ENCODE measurements at regions not wholly inside any gene's neighbourhood (a gene's known extent, or its start where the extent isn't known, plus 50 kb on each side); places are given as distances from the start of the nearest gene placed in this dataset.

DNA sequence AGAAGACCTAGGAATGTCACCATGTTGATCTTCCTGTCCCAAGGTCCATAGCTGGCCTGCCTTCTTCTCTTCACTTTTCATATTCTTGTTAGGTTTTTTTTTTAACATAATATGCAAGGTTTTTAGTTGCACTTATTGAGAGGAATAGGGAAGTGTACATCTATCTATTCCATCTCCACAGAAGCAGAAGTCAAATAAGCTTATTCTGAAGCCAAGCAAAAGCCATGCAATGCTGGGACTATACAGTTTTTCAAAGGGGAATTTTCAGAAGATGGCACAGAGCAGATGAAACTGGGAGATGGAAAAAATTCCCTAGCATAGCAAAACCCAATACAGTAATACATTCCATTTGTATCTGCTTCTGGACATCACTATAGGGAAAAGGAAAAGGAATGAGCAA lies 447.6 kb downstream of the GADD45G start:
- Histone ChIP-seq H3K27ac (no peak overlapping the region), H3K36me3 (no peaks in the 10 kb centered on the region), H3K4me1 (no peaks in the 10 kb centered on the region), H3K27me3 (no peaks in the 10 kb centered on the region), H3K9ac (ENCODE audit: low read depth in 2 of 2, low read length in 2 of 2) (no peak overlapping the region), H3K4me3 (no peak overlapping the region), H3K9me3 (no peaks in the 10 kb centered on the region)
- TF ChIP-seq, protein P1, sequence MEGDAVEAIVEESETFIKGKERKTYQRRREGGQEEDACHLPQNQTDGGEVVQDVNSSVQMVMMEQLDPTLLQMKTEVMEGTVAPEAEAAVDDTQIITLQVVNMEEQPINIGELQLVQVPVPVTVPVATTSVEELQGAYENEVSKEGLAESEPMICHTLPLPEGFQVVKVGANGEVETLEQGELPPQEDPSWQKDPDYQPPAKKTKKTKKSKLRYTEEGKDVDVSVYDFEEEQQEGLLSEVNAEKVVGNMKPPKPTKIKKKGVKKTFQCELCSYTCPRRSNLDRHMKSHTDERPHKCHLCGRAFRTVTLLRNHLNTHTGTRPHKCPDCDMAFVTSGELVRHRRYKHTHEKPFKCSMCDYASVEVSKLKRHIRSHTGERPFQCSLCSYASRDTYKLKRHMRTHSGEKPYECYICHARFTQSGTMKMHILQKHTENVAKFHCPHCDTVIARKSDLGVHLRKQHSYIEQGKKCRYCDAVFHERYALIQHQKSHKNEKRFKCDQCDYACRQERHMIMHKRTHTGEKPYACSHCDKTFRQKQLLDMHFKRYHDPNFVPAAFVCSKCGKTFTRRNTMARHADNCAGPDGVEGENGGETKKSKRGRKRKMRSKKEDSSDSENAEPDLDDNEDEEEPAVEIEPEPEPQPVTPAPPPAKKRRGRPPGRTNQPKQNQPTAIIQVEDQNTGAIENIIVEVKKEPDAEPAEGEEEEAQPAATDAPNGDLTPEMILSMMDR (IDR thresholded peaks at IDR 0.05) = no peak
- intact Hi-C loops (cut with DNase I) = no loop called here
- no peak for DNase-seq

DNA sequence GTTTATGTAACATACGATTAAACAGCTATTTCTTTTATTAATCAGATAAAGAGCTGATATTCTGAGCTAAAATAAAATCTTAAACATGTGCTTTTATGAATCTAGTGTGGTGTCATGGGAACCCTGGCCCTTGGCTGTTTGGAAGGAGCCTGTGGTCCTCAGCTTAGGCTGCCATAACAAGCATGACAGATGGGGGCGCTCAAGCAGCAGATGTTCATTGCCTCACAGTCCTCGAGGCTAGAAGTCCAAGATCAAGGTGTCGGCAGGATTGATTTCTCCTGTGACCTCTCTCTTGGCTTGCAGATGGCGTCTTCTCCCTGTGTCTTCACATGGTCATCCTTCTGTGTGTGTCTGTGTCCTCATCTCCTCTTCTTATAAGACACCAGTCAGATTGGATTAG lies 448.2 kb downstream of the GADD45G start:
- Histone ChIP-seq H3K9me3 (no peaks in the 10 kb centered on the region), H3K4me3 (no peak overlapping the region), H3K36me3 (no peaks in the 10 kb centered on the region), H3K4me1 (no peaks in the 10 kb centered on the region), H3K27me3 (no peaks in the 10 kb centered on the region), H3K27ac (no peak overlapping the region), H3K9ac (ENCODE audit: low read depth in 2 of 2, low read length in 2 of 2) (no peak overlapping the region)
- TF ChIP-seq, protein P1 (IDR thresholded peaks at IDR 0.05) = no peak
- no peak for DNase-seq
- intact Hi-C loops (cut with DNase I) = no loop called here

DNA sequence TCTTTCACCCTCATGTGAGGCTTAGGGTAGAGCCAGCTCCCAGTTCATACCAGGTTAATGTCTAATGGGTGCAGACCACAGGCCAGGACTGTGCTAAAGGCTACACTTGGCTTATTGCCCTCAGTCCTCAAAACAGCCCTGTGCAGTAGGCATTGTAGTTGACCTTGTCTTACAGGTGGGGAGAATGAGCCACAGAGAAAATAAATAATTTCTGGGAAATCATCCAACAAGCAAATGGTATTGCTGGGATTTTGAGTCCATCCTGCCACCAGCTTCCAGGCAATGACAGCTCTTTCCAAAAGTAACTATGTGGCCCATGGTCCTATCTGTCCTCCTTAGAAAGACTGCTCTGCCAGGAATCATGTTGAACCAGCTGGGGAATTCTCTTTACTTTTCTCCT lies 450.0 kb downstream of the GADD45G start:
- no peaks in the 10 kb centered on the region for H3K27me3 ChIP-seq
- H3K36me3 ChIP-seq = no peaks in the 10 kb centered on the region
- no peaks in the 10 kb centered on the region for H3K9me3 ChIP-seq
- no peaks in the 10 kb centered on the region for H3K4me1 ChIP-seq
- no peak overlapping the region for H3K4me3 ChIP-seq
- intact Hi-C loops (cut with DNase I) = no loop called here
- no peak overlapping the region for H3K9ac ChIP-seq (ENCODE audit: low read depth in 2 of 2, low read length in 2 of 2)
- TF ChIP-seq, protein P1 (IDR thresholded peaks at IDR 0.05) = no peak
- H3K27ac ChIP-seq = no peak overlapping the region
- no peak for DNase-seq

DNA sequence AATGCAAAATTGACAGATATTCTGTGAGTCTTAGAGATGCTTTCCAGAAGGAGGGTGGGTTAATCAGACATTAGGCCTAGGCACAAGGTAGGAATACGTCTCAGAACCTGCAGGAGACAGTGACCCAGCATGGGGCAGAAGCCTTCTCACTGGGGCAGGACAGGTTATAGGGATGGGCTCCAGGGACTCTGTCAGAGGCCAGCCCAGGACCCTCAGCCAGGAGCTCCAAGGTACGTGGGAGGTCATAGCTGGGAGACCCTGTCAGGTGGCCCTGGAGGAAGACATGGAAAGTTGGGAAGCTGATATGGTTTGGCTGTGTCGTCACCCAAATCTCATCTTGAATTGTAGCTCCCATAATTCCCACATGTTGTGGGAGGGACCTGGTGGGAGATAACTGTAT lies 450.4 kb downstream of the GADD45G start:
- no peak for DNase-seq
- TF ChIP-seq, protein P1 (IDR thresholded peaks at IDR 0.05) = no peak
- Histone ChIP-seq H3K27me3 (no peaks in the 10 kb centered on the region), H3K9me3 (no peaks in the 10 kb centered on the region), H3K27ac (no peak overlapping the region), H3K36me3 (no peaks in the 10 kb centered on the region), H3K9ac (ENCODE audit: low read depth in 2 of 2, low read length in 2 of 2) (no peak overlapping the region), H3K4me3 (no peak overlapping the region), H3K4me1 (no peaks in the 10 kb centered on the region)
- intact Hi-C loops (cut with DNase I) = no loop called here

DNA sequence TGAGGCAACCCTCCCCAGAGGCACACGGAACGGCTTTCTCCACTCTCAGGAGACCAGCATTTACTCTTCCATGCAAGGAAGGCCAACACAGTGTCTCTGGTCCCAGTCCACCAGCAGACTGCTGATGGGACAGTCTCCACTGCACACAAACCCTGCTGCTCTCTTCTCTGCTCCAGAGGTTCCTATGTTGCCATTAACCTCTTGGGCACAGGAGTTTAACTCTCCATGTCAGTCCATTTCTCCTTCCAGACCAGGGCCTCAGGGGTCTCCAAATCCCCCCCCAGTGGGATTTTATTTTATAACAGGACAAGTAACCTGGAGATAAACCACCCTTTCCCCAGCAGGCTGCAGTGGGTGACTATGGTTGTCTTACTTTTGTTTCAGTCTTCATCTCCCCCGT lies 452.5 kb downstream of the GADD45G start:
- H3K9me3 ChIP-seq = no peaks in the 10 kb centered on the region
- no peaks in the 10 kb centered on the region for H3K36me3 ChIP-seq
- H3K4me3 ChIP-seq = no peak overlapping the region
- H3K27ac ChIP-seq = no peak overlapping the region
- H3K27me3 ChIP-seq = no peaks in the 10 kb centered on the region
- no peak overlapping the region for H3K9ac ChIP-seq (ENCODE audit: low read depth in 2 of 2, low read length in 2 of 2)
- no peak for DNase-seq
- no peaks in the 10 kb centered on the region for H3K4me1 ChIP-seq
- intact Hi-C loops (cut with DNase I) = no loop called here
- TF ChIP-seq, protein P1 (IDR thresholded peaks at IDR 0.05) = no peak

Measured in colonic mucosa (tissue), 4 donors.